HUDEP-2 (cell line): ENCODE measurements at regions not wholly inside any gene's neighbourhood (a gene's known extent, or its start where the extent isn't known, plus 50 kb on each side); places are given as distances from the start of the nearest gene placed in this dataset.
"Not testable (repeated sequence)": the region's sequence is repeated elsewhere in the genome, so short reads cannot be mapped to it uniquely, and the experiment has no call there.

Experiments used
- DNase-seq, 76 experiments: peaks; one replicate each; lab custom pipeline; 2025; ENCODE audit not compliant: unreplicated experiment in 76 of 76; lab: John Stamatoyannopoulos, UW

DNA sequence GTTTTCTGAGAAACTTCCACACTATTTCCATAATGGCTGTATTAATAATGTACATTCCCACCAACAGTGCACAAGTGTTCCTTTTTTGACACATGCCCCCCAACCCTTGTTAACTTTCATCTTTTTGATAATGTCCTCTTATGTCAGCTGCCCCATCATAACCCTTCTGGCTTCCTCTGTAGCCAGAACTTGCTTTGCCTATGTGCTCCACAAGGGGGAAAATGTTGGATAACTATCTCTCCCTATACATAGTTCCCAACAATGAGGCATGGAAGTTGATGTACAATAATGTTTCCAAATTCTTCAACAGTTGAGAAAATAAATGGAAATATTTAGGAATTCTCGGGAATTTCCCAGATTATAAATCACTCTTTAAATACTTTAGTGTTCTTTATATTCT lies 142.9 kb downstream of the ASB9 start:
- no peak for DNase-seq

GRCh38 chrX:15116900-15117299 lies 153.0 kb downstream of the ASB9 start:
- DNase-seq = no peak

DNA sequence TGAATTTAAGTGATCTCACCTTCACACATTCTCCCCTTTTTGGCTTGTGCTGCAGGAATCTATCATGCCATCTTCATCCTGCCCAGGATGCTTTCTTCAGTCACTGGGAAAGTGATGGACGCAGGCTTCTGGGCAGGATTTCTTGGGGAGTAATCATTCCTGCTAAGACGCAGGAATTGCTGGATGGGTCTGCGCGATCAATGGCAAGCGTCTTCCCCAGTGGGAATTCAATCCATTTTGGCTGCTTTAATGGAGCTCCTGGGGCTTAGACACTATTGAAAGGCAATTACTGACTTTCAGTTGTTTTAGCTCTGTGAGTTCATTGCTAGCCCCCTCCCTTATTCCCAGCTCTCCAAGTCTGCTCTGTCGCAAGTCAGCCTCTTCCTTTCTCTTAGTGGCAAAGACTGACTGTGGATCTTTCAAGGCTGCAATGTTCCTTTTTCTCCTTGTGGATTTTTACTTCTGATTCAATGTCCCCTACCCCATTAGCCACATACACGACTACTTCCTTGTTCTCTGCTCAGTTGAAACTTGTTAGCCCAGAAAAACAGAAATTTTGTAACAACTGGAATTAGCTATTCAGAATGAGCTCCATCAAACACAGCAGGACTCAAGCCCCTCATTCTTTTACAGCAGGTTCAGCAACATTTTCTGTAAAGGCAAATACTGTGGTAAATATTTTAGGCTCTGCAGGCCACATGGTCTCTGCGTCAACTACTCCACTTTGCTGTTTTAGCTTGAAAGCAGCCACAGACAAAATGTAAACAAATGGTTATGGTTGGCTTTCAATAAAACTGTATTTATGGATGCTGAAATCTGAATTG lies 154.9 kb downstream of the ASB9 start:
- no peak for DNase-seq

- no peak for DNase-seq
Measured at GRCh38 chrX:15107367-15107988, 162.4 kb downstream of the ASB9 start.

GRCh38 chrX:15098505-15098904 lies 171.4 kb downstream of the ASB9 start:
- no peak for DNase-seq

DNA sequence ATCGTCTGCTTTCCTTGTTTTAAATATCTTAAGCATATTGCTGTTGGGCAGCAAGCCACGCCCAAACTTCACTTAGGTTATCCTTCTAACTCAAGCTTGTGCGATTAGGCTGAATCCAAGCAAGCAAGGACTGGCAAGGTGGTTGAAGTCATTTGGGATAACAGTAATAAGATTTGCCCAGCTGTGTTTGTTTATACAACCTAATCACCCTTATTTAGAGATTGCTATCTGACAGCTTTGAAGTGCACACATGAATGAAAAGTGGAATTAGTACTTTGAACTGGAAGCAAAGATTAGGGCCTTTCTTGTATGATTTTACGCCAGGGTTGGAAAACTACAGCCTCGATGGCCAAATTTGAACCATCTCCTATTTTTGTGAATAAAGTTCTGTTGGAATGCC lies 182.1 kb downstream of the ASB9 start:
- DNase-seq = no peak

DNA sequence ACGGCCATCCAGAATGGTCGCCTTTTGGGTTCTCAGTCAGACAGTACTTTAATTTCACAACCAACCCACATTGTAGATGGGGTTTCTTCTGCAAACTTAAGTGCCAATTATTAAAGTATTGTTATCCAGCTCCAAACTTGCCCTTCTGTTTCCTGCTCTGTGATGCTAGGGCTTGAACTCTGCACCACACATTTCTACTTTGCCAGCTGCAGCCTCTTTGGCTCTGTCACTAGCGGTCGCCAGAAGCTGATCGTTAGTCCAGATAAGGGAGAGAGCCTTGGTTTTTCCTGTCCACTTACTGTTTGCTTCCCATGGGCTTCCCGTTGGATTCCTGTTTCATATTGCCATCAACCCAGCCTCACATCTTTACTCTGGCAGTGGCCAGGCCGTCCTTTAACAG lies 196.6 kb downstream of the ASB9 start:
- no peak for DNase-seq

DNA sequence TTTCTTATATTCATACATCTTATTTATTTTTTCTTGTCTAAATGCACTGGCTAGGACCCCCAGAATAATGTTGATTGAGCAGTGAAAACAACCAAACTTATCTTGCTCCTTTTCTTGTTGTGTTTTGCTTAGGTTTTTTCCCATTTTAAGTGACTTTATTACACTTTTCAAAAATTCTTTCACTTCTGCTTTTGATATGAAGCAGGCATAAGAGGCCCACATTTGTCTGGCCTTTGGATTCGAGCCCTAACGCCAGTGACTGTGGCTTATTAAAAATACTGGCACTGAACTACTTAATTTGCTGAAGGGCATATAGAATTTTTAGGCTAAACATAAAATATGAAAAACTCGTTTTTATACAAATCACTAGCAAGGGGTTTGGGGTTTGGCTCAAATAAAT lies 197.0 kb downstream of the ASB9 start:
- no peak for DNase-seq

DNA sequence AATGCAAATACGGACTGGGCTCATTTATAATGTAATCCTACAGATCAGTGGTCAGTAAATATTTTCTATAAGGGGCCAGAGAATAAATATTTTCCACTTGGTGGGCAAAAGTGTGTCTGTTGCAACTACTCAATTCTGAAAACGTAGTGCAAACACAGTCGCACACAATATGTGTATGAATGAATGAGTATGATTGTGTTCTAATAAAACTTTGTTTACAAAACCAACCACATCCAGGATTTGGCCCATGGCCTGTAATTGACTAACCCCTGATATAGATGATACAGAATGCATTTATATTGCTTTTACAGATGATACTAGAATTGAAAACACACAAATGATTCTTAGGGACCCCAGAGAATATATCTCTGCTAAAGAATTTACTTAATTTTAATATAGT lies 197.6 kb downstream of the ASB9 start:
- no peak for DNase-seq

- DNase-seq = no peak
Measured at GRCh38 chrX:15059474-15059873, 186.3 kb downstream of the MOSPD2 start.

GRCh38 chrX:15056044-15056443 lies 182.8 kb downstream of the MOSPD2 start:
- no peak for DNase-seq

DNA sequence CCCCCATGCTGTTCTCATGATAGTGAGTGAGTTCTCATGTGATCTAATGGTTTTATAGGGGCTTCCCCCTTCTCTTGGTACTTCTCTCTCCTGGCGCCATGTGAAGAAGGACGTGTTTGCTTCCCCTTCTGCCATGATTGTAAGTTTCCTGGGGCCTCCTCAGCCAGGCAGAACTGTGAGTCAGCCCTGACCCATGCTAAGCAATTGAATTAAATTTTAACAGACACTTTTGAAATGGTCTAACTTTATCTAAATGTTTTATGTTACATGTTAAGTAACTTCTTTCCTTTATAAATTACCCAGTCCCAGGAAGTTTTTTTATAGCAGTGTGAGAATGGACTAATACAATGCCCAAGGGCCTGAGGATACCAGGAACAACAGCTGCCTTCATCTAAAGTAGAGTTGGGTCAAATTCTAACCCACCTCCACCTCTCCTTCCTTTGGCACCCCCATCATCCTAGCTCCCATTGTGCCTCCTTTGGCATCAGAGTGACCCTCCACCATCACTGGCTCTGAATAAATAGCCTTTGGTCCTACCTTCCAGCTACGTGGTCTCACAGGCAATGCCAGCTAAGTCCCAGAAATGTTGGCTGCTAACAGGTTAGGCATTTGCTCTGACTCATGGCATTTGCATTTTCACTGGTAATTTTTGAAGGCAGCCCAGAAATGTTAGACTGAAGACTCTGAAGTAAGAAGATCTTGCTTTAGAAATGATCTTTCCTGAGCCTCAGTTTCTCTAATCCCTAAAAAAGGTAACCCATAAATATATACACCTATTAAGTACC lies 182.1 kb downstream of the MOSPD2 start:
- DNase-seq = no peak

DNA sequence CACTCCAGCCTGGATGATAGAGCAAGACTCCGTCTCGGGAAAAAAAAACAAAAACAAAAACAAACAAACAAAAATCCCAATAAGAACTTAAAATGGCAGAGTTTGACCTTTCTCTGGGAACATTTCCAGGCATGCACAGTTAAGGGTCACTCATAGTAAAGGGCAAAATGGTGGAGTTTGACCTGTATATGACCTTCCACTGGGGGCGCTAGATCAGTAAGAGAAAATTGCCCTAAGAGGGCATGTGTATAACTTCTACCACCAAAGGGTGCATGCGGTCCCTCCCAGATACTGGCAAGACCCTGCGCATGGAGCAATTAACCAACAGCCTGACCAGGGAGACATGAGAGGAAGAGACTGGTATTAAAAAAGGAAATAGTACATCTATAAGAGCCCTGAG lies 177.2 kb downstream of the MOSPD2 start:
- no peak for DNase-seq

GRCh38 chrX:15043538-15043937 lies 170.3 kb downstream of the MOSPD2 start:
- DNase-seq = no peak

- no peak for DNase-seq
Measured at GRCh38 chrX:15033917-15034316, 160.7 kb downstream of the MOSPD2 start.

DNA sequence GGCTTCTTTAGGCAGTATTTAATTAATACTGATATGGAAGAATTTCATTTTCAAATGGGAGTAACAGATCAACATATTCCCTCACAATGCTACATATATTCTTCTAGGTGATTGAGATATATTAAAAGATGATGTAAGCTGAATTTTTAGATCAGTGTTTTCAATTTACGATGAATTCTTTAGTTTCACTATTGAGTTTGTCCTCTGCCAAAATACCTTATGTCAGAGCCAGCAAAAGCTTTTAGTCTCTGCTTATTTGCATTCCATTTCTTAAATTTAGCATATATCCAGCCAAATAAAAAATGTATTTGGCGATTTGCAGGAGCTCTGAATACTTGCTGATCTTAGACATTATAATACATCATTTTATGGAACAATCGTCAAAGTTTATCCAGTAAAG lies 144.3 kb downstream of the MOSPD2 start:
- DNase-seq = no peak

- no peak for DNase-seq
Measured at GRCh38 chrX:15016051-15016450, 142.8 kb downstream of the MOSPD2 start.

- DNase-seq = no peak
Measured at GRCh38 chrX:15014281-15014680, 141.1 kb downstream of the MOSPD2 start.

- no peak for DNase-seq
Measured at GRCh38 chrX:15013461-15013860, 140.2 kb downstream of the MOSPD2 start.

GRCh38 chrX:14997271-14997670 lies 124.0 kb downstream of the MOSPD2 start:
- no peak for DNase-seq

DNA sequence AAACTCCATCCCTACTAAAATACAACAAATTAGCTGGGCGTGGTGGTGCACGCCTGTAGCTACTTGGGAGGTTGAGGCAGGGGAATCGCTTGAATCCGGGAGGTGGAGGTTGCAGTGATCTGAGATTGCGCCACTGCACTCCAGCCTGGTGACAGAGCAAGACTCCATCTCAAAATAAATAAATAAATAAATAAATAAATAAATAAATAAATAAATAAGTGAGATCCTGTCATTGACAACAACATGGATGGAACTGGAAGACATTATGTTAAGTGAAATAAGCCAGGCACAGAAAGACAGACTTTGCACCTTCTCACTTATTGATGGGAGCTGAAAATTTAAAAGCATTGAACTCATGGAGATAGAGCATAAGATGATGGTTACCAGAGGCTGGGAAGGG lies 111.2 kb downstream of the MOSPD2 start:
- DNase-seq = not testable (repeated sequence)
